ENCODE measurements at regions not wholly inside any gene's neighbourhood (a gene's known extent, or its start where the extent isn't known, plus 50 kb on each side); places are given as distances from the start of the nearest gene placed in this dataset.

- DNase-seq = no peak
Measured at GRCh38 chr9:129411501-129412175, 209.3 kb downstream of the C9orf50 start.

- DNase-seq = no peak
Measured at GRCh38 chr9:129410226-129410625, 210.7 kb downstream of the C9orf50 start.

- no peak for DNase-seq
Measured at GRCh38 chr9:129408535-129409215, 212.2 kb downstream of the C9orf50 start.

GRCh38 chr9:129407905-129408452 lies 212.9 kb downstream of the C9orf50 start:
- DNase-seq = no peak

- no peak for DNase-seq
Measured at GRCh38 chr9:129406278-129407225, 214.3 kb downstream of the C9orf50 start.

- DNase-seq = no peak
Measured at GRCh38 chr9:129405827-129406213, 215.1 kb downstream of the C9orf50 start.

GRCh38 chr9:129405089-129405826 lies 215.6 kb downstream of the C9orf50 start:
- DNase-seq = no peak

- no peak for DNase-seq
Measured at GRCh38 chr9:129404621-129405020, 216.3 kb downstream of the C9orf50 start.

GRCh38 chr9:129403779-129404620 lies 216.9 kb downstream of the C9orf50 start:
- no peak for DNase-seq

- DNase-seq = no peak
Measured at GRCh38 chr9:129402931-129403778, 217.7 kb downstream of the C9orf50 start.

GRCh38 chr9:129402371-129402739 lies 218.5 kb downstream of the C9orf50 start:
- no peak for DNase-seq

GRCh38 chr9:129401623-129402370 lies 219.1 kb downstream of the C9orf50 start:
- DNase-seq = no peak

GRCh38 chr9:129400971-129401622 lies 219.8 kb downstream of the C9orf50 start:
- DNase-seq = no peak

GRCh38 chr9:129400001-129400970 lies 220.6 kb downstream of the C9orf50 start:
- DNase-seq = no peak

- no peak for DNase-seq
Measured at GRCh38 chr9:129399634-129399990, 221.3 kb downstream of the C9orf50 start.

GRCh38 chr9:129398961-129399633 lies 221.0 kb upstream of the IER5L start:
- no peak for DNase-seq

Data from CD4-positive, alpha-beta T cell treated with Interleukin-17A for 1 hour (primary cell).